Stimulated activated CD4-positive, alpha-beta T cell treated with anti-CD3 and anti-CD28 coated beads, Interleukin-1b, Interleukin-23, amount 100 ng/mL, for 1 hour (primary cell): ENCODE measurements at regions not wholly inside any gene's neighbourhood (a gene's known extent, or its start where the extent isn't known, plus 50 kb on each side); places are given as distances from the start of the nearest gene placed in this dataset.
A peak's percentile ranks its signal among the peaks of the same experiment; 100 is the strongest.

Experiments
- DNase-seq, 2 donors: peaks; one replicate each; pipeline ENCODE4 v3.0.0-alpha.2; 2020; ENCODE audit warnings: low read depth in 2 of 2

DNA sequence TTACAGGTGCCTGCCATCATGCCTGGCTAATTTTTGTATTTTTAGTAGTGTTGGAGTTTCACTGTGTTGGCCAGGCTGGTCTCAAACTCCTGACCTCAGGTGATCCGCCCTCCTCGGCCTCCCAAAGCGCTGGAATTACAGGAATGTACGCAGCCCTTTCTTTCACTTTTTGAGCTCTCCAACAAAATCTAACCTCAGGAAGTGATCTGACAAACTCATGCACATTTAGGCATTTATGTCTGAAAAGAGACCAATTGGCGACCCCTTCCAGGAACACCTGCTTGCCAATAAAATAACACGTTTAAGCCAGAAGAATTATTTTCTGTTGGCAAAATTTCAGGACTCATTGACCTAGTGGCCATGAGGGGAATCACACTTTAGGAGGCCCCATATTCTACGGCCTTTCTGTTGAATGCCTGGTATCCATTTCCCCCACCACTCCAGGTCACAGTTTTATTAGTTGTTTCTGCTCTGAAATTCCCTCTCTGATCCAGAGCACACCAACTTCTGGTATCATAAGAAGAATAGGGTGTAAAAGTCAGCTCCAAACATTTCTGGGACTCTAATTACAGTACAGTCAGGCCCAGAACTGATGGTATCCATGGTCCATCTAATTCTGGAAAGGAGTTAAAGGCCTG, 65.8 kb upstream of the FRMD4A start:
- no peak for DNase-seq

DNA sequence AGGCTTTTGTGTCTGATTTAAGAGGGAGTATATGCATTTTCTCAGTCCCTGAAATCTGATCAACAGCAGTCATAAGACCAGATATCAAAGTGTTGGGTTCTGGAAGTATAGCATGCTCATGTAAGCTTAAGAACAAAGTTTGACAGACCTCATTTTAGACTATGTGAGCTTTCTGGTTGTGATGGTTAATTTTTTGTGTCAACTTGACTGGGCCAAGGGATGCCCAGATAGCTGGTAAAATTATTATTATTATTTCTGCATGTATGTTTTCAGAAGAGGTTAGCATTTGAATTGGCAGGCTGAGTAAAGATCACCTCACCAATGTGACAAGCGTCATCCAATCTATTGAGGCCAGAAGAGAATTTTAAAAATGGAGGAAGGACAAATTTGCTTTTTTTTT, 63.5 kb upstream of the FRMD4A start:
- no peak for DNase-seq

DNA sequence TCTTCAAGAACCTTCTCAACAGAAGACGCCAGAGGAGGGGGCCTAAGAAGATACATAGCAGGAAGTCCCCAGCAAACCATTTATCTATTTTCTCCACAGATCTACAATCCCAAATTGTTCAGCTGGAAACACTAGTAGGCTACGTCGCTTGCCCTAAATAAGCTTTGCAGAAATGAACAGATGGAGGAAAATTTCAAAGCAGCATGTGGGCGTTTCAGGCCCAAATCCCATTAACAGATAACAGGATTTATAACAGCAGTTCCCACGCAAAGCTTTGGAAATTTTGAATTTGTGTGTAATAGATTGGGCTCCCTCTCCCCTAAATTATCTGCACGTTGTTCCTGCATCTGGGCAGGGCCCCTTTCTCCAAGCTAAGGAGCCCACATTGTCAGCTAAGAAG, 60.6 kb upstream of the FRMD4A start:
- no peak for DNase-seq

DNA sequence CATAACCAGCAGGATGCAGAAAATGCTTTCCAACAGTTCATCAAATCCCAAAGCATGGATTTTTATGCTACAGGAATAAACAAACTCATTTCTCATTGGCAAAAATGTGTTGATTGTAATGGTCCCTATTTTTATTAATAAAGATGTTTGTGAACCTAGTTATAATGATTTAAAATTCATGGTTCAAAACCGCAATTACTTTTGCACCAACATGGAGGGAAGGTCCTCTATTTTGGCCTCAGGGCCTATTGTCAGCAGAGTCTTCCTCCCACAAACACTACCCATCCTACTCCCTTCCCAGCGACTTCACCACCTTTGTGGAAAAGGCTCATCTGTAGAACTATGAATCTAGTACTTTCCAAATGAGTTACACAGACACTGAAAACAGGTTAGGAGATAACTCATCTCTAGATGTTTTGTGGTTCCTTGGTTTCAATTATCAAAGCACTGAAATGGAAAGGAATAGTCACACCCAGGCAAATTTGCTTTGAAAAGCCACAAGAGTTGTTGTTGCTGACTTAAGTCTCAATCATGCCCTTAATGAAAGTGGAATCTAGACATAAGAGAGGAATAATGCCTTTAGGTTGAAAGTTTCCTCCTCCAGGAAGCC, 59.4 kb upstream of the FRMD4A start:
- DNase-seq = no peak

DNA sequence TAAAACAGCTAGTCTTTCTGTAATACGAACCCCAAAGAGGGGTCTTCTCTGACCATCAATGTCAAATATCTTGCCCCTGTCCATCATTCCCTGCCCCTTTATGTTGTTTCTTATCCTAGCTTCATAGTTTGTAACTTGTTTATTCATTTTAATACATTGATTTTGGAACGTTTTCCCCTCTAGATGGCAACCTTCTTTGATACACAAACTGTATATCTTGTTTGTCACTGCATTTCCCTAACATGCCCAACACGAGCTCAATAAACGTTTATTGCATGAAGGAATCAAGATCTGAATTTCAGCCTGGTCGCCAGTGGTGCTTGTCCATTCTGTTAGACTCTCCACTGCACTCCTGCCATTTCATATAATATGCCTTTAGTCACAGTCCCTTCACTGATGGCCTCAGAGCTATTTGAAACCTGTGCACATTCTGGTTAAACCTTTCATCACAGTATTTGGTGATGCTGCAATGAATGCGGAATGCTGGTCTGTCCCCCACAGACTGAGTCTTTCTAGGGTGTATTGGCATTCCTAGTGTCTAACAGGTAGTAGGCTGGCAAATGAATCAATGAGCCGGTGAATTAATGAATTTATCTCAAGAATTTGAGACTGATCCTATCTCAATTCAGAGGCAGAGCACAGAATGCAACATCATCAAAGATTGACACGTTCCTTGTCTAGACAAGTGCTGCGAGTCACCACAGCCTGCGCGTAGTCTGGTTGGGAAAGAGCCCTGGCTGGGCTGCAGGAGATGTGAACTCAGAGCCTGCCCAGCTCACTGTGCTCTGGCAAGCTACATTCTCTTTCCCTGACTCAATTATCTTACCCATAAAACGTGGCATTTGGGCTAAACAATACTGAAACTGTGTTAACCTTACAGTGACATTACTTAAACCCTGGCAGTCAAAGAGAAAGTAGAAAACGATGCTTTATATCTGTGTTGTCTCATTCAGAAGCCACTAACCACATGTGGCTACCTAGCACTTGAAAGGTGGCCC, 55.2 kb upstream of the FRMD4A start:
- no peak for DNase-seq

DNA sequence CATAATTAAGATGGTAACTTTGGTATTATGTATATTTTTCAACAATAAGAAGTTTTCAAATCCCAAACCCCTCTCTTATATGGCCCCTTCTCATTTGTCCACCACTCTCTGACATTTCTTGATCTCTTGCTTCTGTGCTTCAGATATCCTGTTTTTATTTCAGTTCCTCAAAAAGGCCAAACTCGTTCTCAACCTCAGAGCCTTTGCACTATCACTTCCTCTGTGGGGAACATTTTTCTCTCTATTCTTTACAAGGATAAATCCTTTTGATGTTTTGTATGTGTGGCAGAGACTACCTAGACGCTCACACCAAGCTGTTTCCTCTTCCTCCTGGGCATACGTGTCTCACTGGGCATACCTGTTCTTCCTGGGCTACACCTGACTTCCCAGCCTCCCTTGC, 54.2 kb upstream of the FRMD4A start:
- DNase-seq = no peak

DNA sequence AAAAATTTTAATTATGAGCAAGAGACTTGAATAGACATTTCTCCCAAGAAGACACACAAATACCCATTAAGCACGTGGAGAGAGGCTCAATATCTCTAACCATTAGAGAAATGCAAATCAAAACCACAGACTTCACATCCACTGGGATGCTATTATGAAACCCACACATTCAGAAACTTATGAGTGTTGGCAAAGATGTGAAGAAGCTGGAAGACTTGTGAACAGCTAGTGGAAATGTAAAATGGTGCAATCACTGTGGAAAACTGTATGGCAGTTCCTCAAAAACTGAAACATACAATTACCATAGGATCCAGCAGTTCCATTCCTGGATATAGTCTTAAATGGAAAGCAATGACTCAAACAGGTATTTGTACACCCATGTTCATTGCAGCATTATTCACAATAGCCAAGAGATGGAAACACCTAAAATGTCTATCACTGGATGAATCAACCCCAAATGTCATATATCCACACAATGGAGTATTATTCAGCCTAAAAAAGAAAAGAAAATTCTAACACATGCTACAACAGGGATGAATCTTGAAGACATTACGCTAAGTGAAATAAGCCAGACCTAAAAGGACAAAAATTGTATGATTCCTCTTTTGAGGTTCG, 53.5 kb upstream of the FRMD4A start:
- no peak for DNase-seq

DNA sequence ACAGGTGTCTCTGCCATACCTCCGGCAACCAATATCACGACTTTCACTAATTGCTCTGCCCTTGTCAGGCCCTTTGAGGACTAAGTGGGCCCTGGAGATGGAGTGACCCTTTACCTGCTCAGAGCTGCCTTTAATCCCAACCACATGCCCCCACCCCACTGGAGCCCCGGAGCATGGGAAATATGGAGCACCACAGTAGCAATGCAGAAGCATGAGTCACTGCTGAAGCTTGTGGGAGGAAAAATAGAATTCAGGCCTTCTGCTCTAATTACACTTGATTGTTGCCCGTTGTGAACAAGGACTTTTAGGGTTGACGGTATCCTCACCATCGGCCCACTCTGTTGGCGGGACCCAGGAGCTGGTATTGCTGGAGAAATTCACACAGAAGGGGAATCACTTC, 52.5 kb upstream of the FRMD4A start:
- no peak for DNase-seq

DNA sequence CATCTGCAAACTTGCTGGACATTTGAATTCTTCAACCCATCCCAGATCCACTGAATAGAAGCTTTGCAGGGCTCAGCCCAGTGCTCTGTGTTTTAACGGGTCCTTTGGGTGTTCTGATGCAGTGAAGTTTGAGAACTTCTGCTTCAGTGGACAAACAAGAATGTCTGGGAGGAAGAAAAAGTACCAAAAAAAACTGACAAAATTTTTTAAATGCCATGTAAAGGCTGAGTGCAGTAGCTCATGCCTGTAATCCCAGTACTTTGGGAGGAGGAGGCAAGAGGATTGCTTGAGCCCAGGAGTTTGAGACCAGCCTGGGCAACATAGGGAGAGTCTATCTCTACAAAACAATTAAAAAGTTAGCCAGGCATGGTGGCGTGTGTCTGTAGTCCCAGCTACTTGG, 51.8 kb upstream of the FRMD4A start:
- no peak for DNase-seq

DNA sequence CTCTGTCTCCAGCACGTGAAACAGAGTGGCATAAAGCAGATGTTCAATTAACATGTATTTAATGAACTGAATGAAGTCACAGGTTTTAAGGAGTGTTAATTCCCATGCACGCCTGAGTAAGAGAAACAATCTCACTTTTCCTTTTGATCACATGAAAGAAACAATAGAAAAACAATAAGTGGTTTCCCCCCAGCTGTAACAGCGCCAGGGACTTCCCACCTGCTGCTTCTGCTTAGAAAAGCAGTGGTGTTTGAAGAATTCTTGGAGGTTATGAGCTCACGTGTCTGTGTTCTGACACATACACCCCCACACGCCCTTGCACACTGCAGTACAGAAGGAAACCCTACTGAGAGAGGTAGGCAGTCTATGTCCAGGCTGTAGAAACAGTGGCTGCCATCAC, 51.3 kb upstream of the FRMD4A start:
- peak in 1 of 2 donors; percentile 30 for DNase-seq

DNA sequence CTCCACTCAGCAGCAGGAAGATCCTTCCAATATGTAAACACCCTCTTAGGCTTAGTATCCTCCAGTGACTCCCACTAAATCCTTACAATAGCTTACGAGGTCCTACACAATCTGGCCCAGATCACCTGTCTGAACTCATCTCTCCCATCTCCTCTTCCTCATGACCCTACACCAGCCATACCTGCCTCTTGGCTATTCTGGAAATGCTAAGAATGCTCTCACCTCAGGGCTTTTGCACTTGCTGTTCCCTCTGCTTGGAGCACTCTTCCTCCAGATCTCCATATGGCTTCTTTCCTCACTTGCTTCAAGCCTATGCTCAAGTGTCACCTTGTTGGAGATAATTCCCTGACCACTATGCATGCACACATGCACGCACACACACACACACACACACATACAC, 50.8 kb upstream of the FRMD4A start:
- DNase-seq = no peak

DNA sequence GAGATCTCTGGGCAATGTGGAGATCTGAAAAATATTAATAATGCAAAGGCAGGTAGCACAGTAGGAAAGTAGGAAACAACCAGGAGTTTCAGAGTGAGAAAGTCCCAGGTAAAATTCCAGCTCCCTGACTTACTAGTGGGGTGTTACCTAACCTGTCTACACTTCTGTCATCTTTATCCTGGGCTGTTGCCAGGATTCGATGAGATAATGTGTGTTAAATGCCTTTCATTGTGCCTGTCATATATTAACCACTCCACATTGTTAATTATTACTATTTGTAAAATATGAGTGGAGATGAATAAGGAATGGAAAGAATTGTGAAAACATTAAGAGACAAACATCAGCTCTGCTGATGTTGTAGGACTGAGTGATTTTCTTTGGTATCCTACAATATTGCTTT, 50.0 kb upstream of the FRMD4A start:
- no peak for DNase-seq
